Osteocyte (in vitro differentiated cells): ENCODE measurements at regions not wholly inside any gene's neighbourhood (a gene's known extent, or its start where the extent isn't known, plus 50 kb on each side); places are given as distances from the start of the nearest gene placed in this dataset.

ENCODE experiments used
- DNase-seq: peaks from one replicate; pipeline ENCODE4 v3.0.0; 2021; ENCODE audit warnings: mixed read lengths; ENCODE audit not compliant: unreplicated experiment; ENCODE audit errors: extremely low spot score
- H3K27ac Mint-ChIP-seq: one replicate; pipeline ENCODE4 v1.8.0; 2021; ENCODE audit warnings: mild to moderate bottlenecking, mixed read lengths; ENCODE audit not compliant: unreplicated experiment
- H3K27me3 Mint-ChIP-seq: one replicate; pipeline ENCODE4 v1.8.0; 2021; ENCODE audit warnings: mixed read lengths; ENCODE audit not compliant: unreplicated experiment
- H3K36me3 Mint-ChIP-seq: one replicate; pipeline ENCODE4 v1.8.0; 2021; ENCODE audit warnings: mixed read lengths; ENCODE audit not compliant: unreplicated experiment
- H3K4me1 Mint-ChIP-seq: one replicate; pipeline ENCODE4 v1.8.0; 2021; ENCODE audit warnings: mixed read lengths; ENCODE audit not compliant: unreplicated experiment
- H3K4me3 Mint-ChIP-seq: one replicate; pipeline ENCODE4 v1.8.0; 2021; ENCODE audit warnings: mild to moderate bottlenecking, moderate library complexity, mixed read lengths; ENCODE audit not compliant: unreplicated experiment
- H3K9me3 Mint-ChIP-seq: one replicate; pipeline ENCODE4 v1.8.0; 2021; ENCODE audit warnings: mixed read lengths; ENCODE audit not compliant: unreplicated experiment
- CTCF ChIP-seq: fragments of 200-600 bp; sonication (generic); IDR thresholded peaks from 2 replicates; pipeline ENCODE4 v1.5.0; 2021; ENCODE audit warnings: antibody characterized with exemption, mild to moderate bottlenecking, moderate library complexity

GRCh38 chrX:28351801-28352200, 235.4 kb upstream of the IL1RAPL1 start:
- Mint-ChIP-seq H3K36me3 (no peaks in the 10 kb centered on the region), H3K9me3 (peaks cover 26% of the 10 kb centered on the region), H3K4me1 (no peaks in the 10 kb centered on the region), H3K27me3 (no peaks in the 10 kb centered on the region), H3K27ac (no peak overlapping the region), H3K4me3 (no peak overlapping the region)
- no peak for DNase-seq
- no peak for TF ChIP-seq CTCF

GRCh38 chrX:28349888-28350287, 237.4 kb upstream of the IL1RAPL1 start:
- Mint-ChIP-seq H3K27me3 (no peaks in the 10 kb centered on the region), H3K9me3 (peaks cover 20% of the 10 kb centered on the region), H3K4me1 (no peaks in the 10 kb centered on the region), H3K36me3 (no peaks in the 10 kb centered on the region), H3K27ac (no peak overlapping the region), H3K4me3 (no peak overlapping the region)
- TF ChIP-seq CTCF = no peak
- no peak for DNase-seq

GRCh38 chrX:28347476-28347875, 239.8 kb upstream of the IL1RAPL1 start:
- Mint-ChIP-seq H3K36me3 (no peaks in the 10 kb centered on the region), H3K4me3 (no peak overlapping the region), H3K27me3 (no peaks in the 10 kb centered on the region)

GRCh38 chrX:28329156-28329555, 258.1 kb upstream of the IL1RAPL1 start:
- Mint-ChIP-seq H3K9me3 (peaks cover 26% of the 10 kb centered on the region), H3K4me1 (no peaks in the 10 kb centered on the region), H3K27ac (no peak overlapping the region), H3K36me3 (no peaks in the 10 kb centered on the region), H3K4me3 (no peak overlapping the region), H3K27me3 (no peaks in the 10 kb centered on the region)
- no peak for TF ChIP-seq CTCF
- no peak for DNase-seq

More at GRCh38 chrX:28347476-28347875, 239.8 kb upstream of the IL1RAPL1 start:
- TF ChIP-seq CTCF = no peak
- no peaks in the 10 kb centered on the region for H3K4me1 Mint-ChIP-seq
- H3K9me3 Mint-ChIP-seq = peaks cover 19% of the 10 kb centered on the region
- H3K27ac Mint-ChIP-seq = no peak overlapping the region
- DNase-seq = no peak

- peaks cover 32% of the 10 kb centered on the region for H3K9me3 Mint-ChIP-seq
- H3K27me3 Mint-ChIP-seq = no peaks in the 10 kb centered on the region
- no peaks in the 10 kb centered on the region for H3K36me3 Mint-ChIP-seq
- DNase-seq = no peak
- H3K4me1 Mint-ChIP-seq = no peaks in the 10 kb centered on the region
- no peak for TF ChIP-seq CTCF
- no peak overlapping the region for H3K27ac Mint-ChIP-seq
- H3K4me3 Mint-ChIP-seq = no peak overlapping the region
Measured at GRCh38 chrX:28324321-28324721, 262.9 kb upstream of the IL1RAPL1 start.
